ENCODE measurements at regions not wholly inside any gene's neighbourhood (a gene's known extent, or its start where the extent isn't known, plus 50 kb on each side); places are given as distances from the start of the nearest gene placed in this dataset.

- TF ChIP-seq, protein P1, sequence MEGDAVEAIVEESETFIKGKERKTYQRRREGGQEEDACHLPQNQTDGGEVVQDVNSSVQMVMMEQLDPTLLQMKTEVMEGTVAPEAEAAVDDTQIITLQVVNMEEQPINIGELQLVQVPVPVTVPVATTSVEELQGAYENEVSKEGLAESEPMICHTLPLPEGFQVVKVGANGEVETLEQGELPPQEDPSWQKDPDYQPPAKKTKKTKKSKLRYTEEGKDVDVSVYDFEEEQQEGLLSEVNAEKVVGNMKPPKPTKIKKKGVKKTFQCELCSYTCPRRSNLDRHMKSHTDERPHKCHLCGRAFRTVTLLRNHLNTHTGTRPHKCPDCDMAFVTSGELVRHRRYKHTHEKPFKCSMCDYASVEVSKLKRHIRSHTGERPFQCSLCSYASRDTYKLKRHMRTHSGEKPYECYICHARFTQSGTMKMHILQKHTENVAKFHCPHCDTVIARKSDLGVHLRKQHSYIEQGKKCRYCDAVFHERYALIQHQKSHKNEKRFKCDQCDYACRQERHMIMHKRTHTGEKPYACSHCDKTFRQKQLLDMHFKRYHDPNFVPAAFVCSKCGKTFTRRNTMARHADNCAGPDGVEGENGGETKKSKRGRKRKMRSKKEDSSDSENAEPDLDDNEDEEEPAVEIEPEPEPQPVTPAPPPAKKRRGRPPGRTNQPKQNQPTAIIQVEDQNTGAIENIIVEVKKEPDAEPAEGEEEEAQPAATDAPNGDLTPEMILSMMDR (IDR thresholded peaks at IDR 0.05), result no peak
- intact Hi-C loops (cut with DNase I), result loop anchor here in 1 of 10 donors (10.0 kb wide), 1 partner anchor 83 kb away; no protein-coding TSS in a partner anchor
- Histone ChIP-seq H3K4me3 (no peak overlapping the region), H3K36me3 (no peaks in the 10 kb centered on the region), H3K9me3 (no peaks in the 10 kb centered on the region), H3K27ac (peak overlapping the region in 1 of 10 donors; percentile 76), H3K4me1 (peaks cover 0 to 7% (median 0%) of the 10 kb centered on the region in 9 donors), H3K27me3 (peaks cover 0 to 13% (median 0%) of the 10 kb centered on the region in 7 donors)
- no peak for ATAC-seq
- 92 to 96% methylated on average over 5 of the region's 5 CpGs for WGBS, 2 donors
- no peak for DNase-seq
Measured at GRCh38 chr13:30151388-30151787, 156.0 kb downstream of the KATNAL1 start.

- Histone ChIP-seq H3K27ac (peak overlapping the region in 1 of 10 donors; percentile 76), H3K9me3 (no peaks in the 10 kb centered on the region), H3K4me3 (no peak overlapping the region), H3K27me3 (peaks cover 0 to 2% (median 0%) of the 10 kb centered on the region in 7 donors), H3K36me3 (no peaks in the 10 kb centered on the region), H3K4me1 (peaks cover 0 to 7% (median 0%) of the 10 kb centered on the region in 9 donors)
- ATAC-seq, result no peak
- 98 to 99% methylated on average over 2 of the region's 2 CpGs for WGBS, 2 donors
- no peak for DNase-seq
- TF ChIP-seq, protein P1 (IDR thresholded peaks at IDR 0.05), result no peak
- intact Hi-C loops (cut with DNase I), result no loop called here
Measured at GRCh38 chr13:30149248-30149647, 158.1 kb downstream of the KATNAL1 start.

DNA sequence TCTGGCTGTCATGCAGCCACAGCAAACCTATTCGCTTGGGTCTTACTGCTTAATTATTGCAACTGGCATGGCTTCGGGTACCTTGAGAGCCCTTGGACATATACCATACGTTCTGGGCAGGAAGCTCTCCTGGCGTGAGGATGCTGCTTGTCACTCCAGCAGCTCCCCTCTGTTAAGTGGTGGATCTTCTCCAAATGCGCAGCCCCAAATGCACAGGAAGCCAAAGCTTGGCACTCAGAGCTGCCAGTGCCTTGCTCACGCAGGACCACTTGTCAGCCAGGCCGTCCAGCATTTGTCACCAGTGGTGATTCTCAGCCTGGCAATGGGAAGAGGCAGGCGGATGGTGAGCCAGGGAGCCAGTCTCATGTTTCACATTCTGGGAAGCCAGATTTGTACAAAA is 158.6 kb downstream of the KATNAL1 start:
- DNase-seq (no peak), ATAC-seq (no peak)
- TF ChIP-seq, protein P1 (IDR thresholded peaks at IDR 0.05), result no peak
- Histone ChIP-seq H3K4me3 (no peak overlapping the region), H3K27ac (peak overlapping the region in 1 of 10 donors; percentile 76), H3K27me3 (no peaks in the 10 kb centered on the region), H3K36me3 (no peaks in the 10 kb centered on the region), H3K9me3 (no peaks in the 10 kb centered on the region), H3K4me1 (peaks cover 0 to 7% (median 0%) of the 10 kb centered on the region in 9 donors)
- intact Hi-C loops (cut with DNase I), result no loop called here
- WGBS, 2 donors, result 86 to 88% methylated on average over 8 of the region's 8 CpGs

DNA sequence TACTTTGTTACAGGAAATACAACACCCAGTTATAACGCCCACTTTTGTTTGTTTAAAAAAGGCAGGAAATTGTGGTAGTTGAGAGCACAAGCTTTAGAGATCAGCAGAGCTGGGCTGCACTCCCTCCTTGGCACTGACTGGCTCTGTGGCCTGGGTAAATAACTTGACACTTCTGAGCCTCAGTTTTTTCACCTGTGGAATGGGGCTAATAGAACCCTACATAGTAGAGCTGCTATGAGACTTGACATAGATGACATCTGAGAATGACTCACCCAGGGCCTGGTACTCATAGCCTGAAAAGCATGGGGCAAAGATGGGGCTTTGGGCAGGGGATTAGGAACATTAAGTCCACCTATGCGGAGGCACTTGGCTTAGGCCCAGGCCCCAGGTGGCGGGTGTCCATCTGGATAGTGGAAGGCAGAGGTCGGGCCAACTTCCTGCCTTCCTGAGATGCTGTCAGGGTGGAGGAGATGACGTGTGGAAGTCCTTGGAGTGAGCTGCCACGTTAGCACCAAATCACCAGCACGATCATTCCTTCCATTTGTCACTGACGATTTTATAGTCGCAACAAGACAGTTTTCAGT is 159.1 kb downstream of the KATNAL1 start:
- DNase-seq, result no peak
- peak overlapping the region in 1 of 10 donors; percentile 76 for H3K27ac ChIP-seq
- whole genome bisulfite sequencing, 2 donors, result 51 to 57% methylated on average over 9 of the region's 9 CpGs
- H3K27me3 ChIP-seq, result no peaks in the 10 kb centered on the region
- peaks cover 0 to 10% (median under 1%) of the 10 kb centered on the region in 9 donors for H3K4me1 ChIP-seq
- no peaks in the 10 kb centered on the region for H3K36me3 ChIP-seq
- ATAC-seq, result peak in 4 of 8 donors; percentile 27 to 64 (median 37)
- TF ChIP-seq, protein P1 (IDR thresholded peaks at IDR 0.05), result no peak
- no peak overlapping the region for H3K4me3 ChIP-seq
- intact Hi-C loops (cut with DNase I), result no loop called here
- H3K9me3 ChIP-seq, result no peaks in the 10 kb centered on the region
